HUES6 (cell line): ENCODE measurements at regions not wholly inside any gene's neighbourhood (a gene's known extent, or its start where the extent isn't known, plus 50 kb on each side); places are given as distances from the start of the nearest gene placed in this dataset.

Source experiments
- H3K27ac ChIP-seq: 2 replicates; pipeline ENCODE4 v1.7.0; 2013; ENCODE audit warnings: low read depth, mild to moderate bottlenecking, low read length, inconsistent platforms
- H3K27me3 ChIP-seq: 2 replicates; pipeline ENCODE4 v1.6.1; 2013; ENCODE audit warnings: low read length; ENCODE audit not compliant: control insufficient read depth, insufficient read depth
- H3K36me3 ChIP-seq: 2 replicates; pipeline ENCODE4 v1.6.1; 2013; ENCODE audit warnings: low read length; ENCODE audit not compliant: control insufficient read depth, insufficient read depth
- H3K4me1 ChIP-seq: 2 replicates; pipeline ENCODE4 v1.6.1; 2013; ENCODE audit warnings: low read length; ENCODE audit not compliant: control insufficient read depth, insufficient read depth
- H3K4me3 ChIP-seq: 2 replicates; pipeline ENCODE4 v1.5.1; 2013; ENCODE audit warnings: low read depth, low read length
- H3K9ac ChIP-seq: one replicate; pipeline ENCODE4 v1.6.1; 2013; ENCODE audit warnings: mild to moderate bottlenecking, low read length
- H3K9me3 ChIP-seq: 2 replicates; pipeline ENCODE4 v1.6.1; 2013; ENCODE audit warnings: low read depth, low read length; ENCODE audit not compliant: control insufficient read depth, insufficient read depth

- Histone ChIP-seq H3K4me1 (peaks cover 10% of the 10 kb centered on the region), H3K27me3 (no peaks in the 10 kb centered on the region), H3K9me3 (no peaks in the 10 kb centered on the region), H3K4me3 (no peak overlapping the region), H3K36me3 (no peaks in the 10 kb centered on the region), H3K27ac (no peak overlapping the region), H3K9ac (no peak overlapping the region)
These were observed 55.5 kb downstream of the GSPT2 start for GRCh38 chrX:51798701-51799100.

DNA sequence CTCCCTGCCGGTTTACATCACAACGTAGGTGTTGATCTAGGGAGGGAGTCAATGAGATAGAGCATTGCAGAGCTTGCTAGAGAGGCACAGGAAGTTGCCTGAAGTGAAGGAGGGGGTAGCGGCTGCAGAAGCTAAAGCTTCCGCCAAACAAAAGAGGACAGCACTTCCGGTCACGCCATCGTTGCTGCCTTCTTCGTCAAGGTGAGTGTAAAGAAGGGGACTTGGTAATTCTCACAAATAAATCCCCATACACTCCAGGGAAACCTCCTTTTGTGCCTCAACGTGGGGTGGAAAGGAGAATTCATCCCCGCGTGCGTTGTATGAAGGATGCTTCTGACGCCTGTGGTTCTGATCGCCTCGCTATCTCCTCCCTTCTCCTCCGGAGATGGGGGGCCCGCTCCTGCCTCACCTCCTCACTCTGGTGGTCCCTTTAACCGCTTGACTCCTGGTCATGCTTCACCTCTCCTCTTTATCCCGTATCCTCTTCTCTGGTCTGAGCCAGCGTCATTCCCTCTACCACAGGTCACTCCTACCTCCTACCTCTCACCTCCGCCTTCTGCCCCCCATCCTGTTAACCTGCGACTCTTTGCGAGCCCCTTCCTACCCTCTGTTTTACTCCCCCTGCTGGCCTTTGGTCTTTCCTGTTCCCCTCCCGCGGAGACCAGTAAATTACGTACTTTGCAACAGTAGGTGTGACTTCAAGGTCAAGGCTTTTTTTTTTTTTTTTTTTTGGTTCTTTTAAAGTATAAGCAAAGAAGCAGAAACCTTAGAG, 59.9 kb downstream of the GSPT2 start:
- Histone ChIP-seq H3K27ac (peak overlapping the region; percentile 74), H3K9ac (peak overlapping the region; percentile 92), H3K4me3 (peak overlapping the region; percentile 83), H3K9me3 (no peaks in the 10 kb centered on the region), H3K4me1 (peaks cover 3% of the 10 kb centered on the region; the same call in 1 of the 2 replicates), H3K27me3 (no peaks in the 10 kb centered on the region), H3K36me3 (peaks cover 13% of the 10 kb centered on the region)

DNA sequence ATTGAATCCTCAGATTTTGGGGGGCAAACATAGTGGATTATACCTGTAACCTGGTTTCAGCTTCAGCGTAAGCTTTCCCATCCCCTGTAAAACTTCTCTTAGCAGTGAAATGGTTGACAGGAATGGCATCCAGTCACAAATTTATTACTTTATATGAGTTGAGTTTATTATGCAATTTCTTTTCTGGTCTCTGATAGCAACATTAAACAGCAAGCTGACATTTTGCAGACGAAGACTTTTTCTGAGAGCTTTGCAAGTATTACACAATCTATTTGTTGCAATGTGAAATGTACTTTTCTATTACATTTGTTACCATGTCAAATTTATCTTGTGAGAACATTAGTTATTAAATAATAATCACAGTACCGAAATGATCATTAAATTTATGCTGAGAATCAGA, 60.6 kb downstream of the GSPT2 start:
- no peak overlapping the region for H3K9ac ChIP-seq
- H3K36me3 ChIP-seq, result peaks cover 13% of the 10 kb centered on the region
- H3K4me1 ChIP-seq, result peaks cover 3% of the 10 kb centered on the region; the same call in 1 of the 2 replicates
- no peaks in the 10 kb centered on the region for H3K27me3 ChIP-seq
- no peaks in the 10 kb centered on the region for H3K9me3 ChIP-seq
- H3K27ac ChIP-seq, result no peak overlapping the region
- peak overlapping the region; percentile 83 for H3K4me3 ChIP-seq

- peak overlapping the region; percentile 14 for H3K4me3 ChIP-seq
- H3K4me1 ChIP-seq, result peaks cover 3% of the 10 kb centered on the region; the same call in 1 of the 2 replicates
- no peaks in the 10 kb centered on the region for H3K9me3 ChIP-seq
- H3K27me3 ChIP-seq, result no peaks in the 10 kb centered on the region
- no peak overlapping the region for H3K9ac ChIP-seq
- no peak overlapping the region for H3K27ac ChIP-seq
- H3K36me3 ChIP-seq, result peaks cover 13% of the 10 kb centered on the region
These were observed 61.5 kb downstream of the GSPT2 start for GRCh38 chrX:51804741-51805140.

DNA sequence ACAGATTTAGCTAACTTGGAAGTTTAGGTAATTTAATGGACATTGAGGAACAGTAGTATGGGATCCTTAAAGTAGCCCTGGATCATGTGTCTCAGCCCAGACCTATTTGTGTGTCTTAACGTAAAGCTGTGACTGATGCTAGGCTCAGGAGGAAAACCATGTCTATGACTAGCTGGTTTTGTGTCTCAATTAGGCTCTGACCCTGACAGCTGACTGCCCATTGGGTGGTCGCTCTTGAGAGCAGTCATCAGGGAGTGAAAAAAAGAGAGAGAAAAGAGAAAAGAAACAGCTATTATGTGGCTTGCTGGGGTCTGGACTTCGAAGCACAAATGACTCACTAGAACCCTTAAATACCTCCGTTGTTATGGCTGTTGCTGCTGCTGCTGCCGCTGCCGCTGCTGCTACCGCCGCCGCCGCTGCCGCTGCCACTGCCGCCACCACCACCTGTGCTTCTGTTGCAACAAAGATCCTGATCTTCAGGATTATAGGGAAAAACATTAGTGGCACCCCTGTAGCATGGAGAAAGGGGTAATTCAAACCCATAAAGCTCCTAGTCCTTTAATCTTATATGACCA, 70.7 kb downstream of the GSPT2 start:
- H3K9ac ChIP-seq, result no peak overlapping the region
- H3K27ac ChIP-seq, result no peak overlapping the region
- no peaks in the 10 kb centered on the region for H3K27me3 ChIP-seq
- H3K4me3 ChIP-seq, result no peak overlapping the region
- 0 out of 2 replicates have a peak, but pooled peaks cover 5% of the 10 kb centered on the region for H3K9me3 ChIP-seq
- H3K36me3 ChIP-seq, result peaks cover 28% of the 10 kb centered on the region
- no peaks in the 10 kb centered on the region for H3K4me1 ChIP-seq

DNA sequence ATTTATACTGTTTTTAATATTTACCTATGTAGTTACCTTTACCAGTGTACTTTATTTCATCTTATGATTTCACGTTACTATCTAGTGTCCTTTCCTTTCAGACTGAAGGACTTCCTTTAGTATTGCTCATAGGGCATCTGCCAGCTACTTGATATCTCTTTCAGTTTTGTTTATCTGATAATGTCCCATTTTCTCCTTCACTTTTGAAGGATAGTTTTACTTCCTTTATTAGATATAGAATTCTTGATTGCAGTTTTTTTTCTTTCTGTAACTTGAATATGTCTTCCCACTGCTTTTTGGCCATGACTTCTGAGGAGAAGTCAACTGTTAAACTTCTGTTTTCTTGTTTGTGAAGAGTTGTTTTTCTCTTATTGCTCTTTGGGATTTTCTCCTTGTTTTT, 69.4 kb upstream of the MAGED1 start:
- Histone ChIP-seq H3K4me1 (peaks cover 22% of the 10 kb centered on the region), H3K36me3 (peaks cover 8% of the 10 kb centered on the region; the same call in 1 of the 2 replicates), H3K27me3 (no peaks in the 10 kb centered on the region), H3K4me3 (no peak overlapping the region), H3K9me3 (no peaks in the 10 kb centered on the region), H3K9ac (no peak overlapping the region), H3K27ac (no peak overlapping the region)

- no peak overlapping the region for H3K9ac ChIP-seq
- H3K27me3 ChIP-seq, result no peaks in the 10 kb centered on the region
- no peak overlapping the region for H3K27ac ChIP-seq
- peaks cover 22% of the 10 kb centered on the region for H3K4me1 ChIP-seq
- no peaks in the 10 kb centered on the region for H3K36me3 ChIP-seq
- H3K9me3 ChIP-seq, result no peaks in the 10 kb centered on the region
- H3K4me3 ChIP-seq, result no peak overlapping the region
These were observed 68.0 kb upstream of the MAGED1 start for GRCh38 chrX:51825436-51825835.

DNA sequence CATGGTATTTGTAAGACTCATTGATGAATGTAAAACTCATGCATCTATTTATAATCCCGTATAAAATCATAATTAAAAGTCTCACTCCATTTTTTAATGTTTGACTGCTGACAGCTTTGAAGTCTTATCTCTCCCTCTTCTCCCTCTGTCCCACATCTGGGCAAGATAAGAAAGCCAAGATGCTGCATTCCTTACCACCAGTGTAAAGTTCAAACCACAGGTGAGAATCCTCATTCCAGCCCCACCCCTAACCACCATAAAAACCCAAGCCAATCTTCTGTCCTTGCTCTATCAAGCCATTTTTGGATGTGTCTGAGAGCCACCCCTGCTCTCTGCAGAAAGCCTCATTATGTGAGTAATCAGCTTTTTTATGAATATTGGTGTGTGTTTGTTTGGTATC, 59.3 kb upstream of the MAGED1 start:
- no peak overlapping the region for H3K27ac ChIP-seq
- no peak overlapping the region for H3K4me3 ChIP-seq
- no peaks in the 10 kb centered on the region for H3K27me3 ChIP-seq
- H3K36me3 ChIP-seq, result no peaks in the 10 kb centered on the region
- H3K9me3 ChIP-seq, result no peaks in the 10 kb centered on the region
- no peak overlapping the region for H3K9ac ChIP-seq
- no peaks in the 10 kb centered on the region for H3K4me1 ChIP-seq

DNA sequence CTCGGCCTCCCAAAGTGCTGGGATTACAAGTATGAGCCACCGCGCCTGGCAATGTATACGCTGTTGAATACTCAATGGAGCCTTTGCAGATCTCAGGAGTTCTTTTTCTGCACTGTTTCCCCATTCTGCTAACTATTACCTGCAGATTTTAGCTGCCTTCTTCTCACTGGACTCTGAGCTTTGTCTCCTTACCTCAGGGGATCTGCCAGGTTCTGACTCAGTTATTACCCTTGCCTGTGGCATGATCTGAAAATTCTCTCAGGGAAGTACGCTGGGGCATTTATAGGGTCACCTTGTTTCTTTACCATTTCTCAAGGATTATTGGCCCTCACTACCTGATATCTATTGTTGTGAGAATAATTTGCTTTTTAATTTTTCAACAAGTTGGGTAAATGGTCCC, 56.6 kb upstream of the MAGED1 start:
- H3K9me3 ChIP-seq, result no peaks in the 10 kb centered on the region
- no peaks in the 10 kb centered on the region for H3K27me3 ChIP-seq
- H3K4me3 ChIP-seq, result no peak overlapping the region
- H3K36me3 ChIP-seq, result no peaks in the 10 kb centered on the region
- H3K4me1 ChIP-seq, result no peaks in the 10 kb centered on the region
- H3K27ac ChIP-seq, result no peak overlapping the region
- no peak overlapping the region for H3K9ac ChIP-seq

DNA sequence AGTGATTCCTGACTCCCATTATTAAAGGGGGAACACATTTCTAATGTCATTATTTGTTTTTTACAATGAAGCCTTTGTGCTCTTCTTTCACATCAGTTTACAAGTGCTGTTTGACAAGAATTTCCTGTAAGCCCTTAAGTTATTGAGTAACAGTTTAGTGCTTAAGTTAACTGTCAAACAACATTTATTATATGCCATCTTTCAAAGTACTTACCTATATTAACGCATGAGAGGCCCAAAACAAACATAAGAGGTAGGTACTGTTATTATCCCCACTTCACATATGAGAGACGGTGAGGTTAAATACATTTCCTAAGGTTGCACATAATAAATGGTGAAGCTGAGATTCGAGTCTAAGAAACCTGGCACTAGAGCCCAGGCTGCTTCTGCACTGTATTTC, 56.0 kb upstream of the MAGED1 start:
- Histone ChIP-seq H3K9ac (no peak overlapping the region), H3K27ac (no peak overlapping the region), H3K27me3 (no peaks in the 10 kb centered on the region), H3K4me1 (no peaks in the 10 kb centered on the region), H3K9me3 (no peaks in the 10 kb centered on the region), H3K36me3 (no peaks in the 10 kb centered on the region), H3K4me3 (no peak overlapping the region)

DNA sequence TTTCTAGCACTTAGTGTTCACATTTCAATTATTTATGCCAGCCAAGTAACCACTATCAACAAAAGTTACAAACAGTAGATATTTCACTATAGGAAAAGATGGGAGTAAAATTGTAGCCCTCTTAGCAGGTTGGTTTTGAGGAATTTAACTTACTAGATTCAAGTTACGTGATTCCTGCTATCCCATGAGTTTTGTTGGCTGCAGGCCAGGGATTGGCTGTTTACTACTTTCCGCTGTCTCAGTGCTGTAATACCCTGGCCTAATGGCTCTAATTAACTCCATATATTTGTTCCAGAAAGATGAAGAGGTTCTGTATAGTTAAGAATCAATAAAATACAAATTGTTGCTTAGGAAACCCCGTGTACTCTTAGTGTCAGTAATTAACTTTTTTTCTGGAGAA, 55.5 kb upstream of the MAGED1 start:
- Histone ChIP-seq H3K4me3 (no peak overlapping the region), H3K9ac (no peak overlapping the region), H3K4me1 (no peaks in the 10 kb centered on the region), H3K27me3 (no peaks in the 10 kb centered on the region), H3K27ac (no peak overlapping the region), H3K36me3 (no peaks in the 10 kb centered on the region), H3K9me3 (no peaks in the 10 kb centered on the region)
